ENCODE measurements at regions not wholly inside any gene's neighbourhood (a gene's known extent, or its start where the extent isn't known, plus 50 kb on each side); places are given as distances from the start of the nearest gene placed in this dataset.

DNA sequence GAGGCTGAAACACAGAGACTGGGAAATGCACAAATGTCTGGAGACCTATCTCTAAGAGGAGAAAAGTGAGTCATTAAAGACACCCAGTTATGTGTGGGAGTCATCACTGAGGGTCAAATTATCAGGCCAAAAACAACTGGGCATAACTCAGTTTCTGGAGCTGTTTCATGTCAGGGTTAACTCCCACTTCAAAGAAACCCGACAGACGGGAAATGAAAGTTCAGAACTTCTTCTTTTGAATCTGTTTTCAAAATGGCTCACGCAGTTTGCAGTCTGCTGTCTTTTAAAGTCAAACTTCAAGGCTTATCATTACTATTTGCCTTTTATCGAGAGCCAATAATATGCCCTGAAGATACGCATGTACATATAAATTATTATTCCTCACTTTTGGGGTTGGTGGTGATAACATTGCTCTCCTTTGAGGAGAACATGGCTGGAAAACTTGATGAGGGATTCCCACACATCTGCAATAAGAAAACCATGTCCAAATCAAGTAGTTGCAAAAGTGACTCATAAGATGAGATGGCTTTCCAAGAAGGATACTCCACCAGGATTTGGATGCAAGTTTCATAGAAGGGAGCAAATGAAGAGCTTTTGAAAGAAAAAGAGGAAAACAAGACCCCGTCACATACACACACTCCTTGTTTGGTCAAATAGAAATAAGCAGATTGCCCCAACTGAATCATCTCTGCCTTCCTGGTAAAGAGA, 341.4 kb downstream of the ADAMTS20 start:
- TF ChIP-seq CTCF (conservative IDR thresholded peaks at IDR 0.05 in 1 of 2, IDR thresholded peaks at IDR 0.05 in 1 of 2; ENCODE audit: low read depth in 1 of 2, low read length in 2 of 2) (no peak), EZH2 (IDR thresholded peaks at IDR 0.05; ENCODE audit: low read length, missing control alignments) (no peak)

Measured in fibroblast of lung (primary cell).